Stimulated activated CD4-positive, alpha-beta T cell treated with anti-CD3 and anti-CD28 coated beads, Interleukin-4, amount 100 ng/mL, for 1 hour (primary cell): ENCODE measurements at regions not wholly inside any gene's neighbourhood (a gene's known extent, or its start where the extent isn't known, plus 50 kb on each side); places are given as distances from the start of the nearest gene placed in this dataset.

Source experiments
- DNase-seq: peaks from one replicate; pipeline ENCODE4 v3.0.0-alpha.2; 2020

DNA sequence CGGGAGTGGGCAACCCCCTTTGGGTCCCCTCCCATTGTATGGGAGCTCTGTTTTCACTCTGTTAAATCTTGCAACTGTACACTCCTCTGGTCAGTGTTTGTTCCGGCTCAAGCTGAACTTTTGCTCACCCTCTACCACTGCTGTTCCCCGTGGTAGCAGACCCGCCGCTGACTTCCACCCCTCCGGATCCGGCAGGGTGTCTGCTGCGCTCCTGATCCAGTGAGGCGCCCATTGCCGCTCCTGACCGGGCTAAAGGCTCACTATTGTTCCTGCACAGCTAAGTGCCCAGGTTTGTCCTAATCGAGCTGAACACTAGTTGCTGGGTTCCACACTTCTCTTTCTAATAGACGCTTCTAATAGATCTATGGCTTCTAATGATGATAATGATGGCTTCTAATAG lies 488.6 kb downstream of the MRPL39 start:
- no peak for DNase-seq

DNA sequence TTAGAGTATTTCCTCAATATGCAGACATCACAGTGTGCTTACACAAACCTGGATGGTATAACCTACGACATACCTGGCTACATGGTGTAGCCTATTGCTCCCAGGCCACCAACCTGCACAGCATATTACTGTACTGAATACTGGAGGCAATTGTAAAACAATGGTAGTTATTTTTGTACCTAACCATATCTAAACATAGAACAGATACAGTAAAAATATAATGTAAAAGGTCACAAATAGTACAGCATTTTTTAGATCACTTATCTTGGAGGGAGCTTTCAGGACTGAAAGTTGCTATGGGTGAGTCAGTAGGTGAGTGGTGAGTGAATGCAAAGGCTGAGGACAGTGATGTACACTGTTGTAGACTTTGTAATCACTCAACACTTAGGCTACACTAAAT lies 492.3 kb downstream of the MRPL39 start:
- no peak for DNase-seq

DNA sequence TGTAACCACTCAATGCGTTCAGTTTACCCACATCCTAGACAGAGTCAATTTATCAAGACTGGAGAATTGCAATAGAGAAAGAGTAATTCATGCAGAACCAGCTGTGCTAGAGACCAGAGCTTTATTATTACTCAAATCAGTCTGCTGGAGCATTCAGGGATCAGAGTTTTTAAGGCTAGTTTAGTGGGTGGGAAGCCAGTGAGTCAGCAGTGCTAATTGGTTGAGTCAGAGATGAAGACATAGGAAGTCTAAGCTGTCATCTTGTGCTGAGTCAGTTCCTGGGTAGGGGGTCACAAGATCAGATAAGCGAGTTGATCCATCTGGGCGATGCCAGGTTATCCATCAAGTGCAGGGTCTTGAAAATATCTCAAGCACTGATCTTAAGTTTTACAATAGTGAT lies 499.6 kb downstream of the MRPL39 start:
- no peak for DNase-seq

DNA sequence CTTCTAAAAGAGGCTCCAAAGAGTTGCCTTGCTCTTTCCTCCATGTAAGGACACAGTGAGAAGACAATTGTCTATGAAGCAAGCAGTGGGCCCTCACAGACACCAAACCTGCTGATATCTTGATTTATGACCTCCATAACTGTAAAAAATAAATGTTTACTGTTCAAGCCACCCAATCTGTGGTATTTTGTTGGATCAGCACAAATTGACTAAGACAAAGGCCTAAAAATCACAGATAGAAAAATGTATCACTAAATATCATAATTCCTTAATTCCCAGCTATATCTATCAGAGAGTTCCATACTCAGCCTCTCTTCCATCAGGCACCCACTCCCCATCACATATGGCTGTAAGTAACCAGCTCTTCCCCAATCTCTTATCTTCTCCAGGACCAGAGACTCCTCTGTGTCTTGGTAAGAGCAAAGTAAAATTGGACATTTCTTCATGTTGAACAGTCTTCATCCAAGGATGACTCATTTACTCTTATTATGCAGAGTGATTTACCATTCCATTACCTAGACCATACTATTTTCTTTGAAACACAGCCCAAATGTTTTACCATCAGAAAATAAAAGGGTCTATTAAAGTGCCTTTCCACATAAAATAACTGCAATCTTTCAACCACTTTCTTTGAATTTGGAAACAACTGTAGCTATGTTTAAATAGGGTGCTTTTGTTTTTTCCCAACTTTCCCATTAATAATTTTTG lies 503.6 kb downstream of the MRPL39 start:
- no peak for DNase-seq

DNA sequence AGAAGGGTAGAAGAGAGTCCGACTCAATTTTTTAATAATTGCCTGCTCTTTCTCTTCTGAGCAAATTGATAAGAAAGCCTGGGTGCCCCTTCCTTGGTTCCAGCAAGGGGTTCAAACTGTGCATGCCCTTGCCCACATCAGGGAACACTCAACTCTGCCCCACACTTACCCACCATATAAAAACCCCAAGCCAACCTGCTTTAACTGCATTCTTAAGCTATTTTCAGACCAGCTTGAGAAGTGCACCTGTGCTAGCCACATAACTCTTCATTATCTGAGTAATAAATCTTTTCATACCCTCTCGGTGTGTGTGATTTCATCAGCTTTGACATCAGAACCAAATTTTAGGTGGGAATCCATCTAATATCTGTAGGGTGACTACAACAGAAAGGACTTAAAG lies 509.6 kb downstream of the MRPL39 start:
- DNase-seq, result no peak

DNA sequence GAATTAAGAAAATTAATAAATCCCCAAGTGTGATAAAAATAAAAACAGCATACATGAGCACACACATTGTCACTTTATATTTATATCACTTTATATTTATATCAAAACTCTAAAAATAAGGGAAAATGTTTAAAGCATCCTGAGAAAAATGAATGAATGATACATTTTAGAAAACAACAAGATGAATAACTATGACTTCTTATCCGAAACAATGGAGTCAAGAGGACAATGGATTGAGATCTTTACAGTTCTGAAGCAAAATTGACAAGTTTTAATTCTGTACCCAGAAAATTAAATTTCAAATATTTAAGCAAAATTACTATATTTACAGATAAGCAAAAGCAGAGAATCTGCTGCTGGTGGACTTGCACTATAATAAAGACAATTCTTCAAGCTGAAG lies 512.6 kb downstream of the MRPL39 start:
- no peak for DNase-seq

DNA sequence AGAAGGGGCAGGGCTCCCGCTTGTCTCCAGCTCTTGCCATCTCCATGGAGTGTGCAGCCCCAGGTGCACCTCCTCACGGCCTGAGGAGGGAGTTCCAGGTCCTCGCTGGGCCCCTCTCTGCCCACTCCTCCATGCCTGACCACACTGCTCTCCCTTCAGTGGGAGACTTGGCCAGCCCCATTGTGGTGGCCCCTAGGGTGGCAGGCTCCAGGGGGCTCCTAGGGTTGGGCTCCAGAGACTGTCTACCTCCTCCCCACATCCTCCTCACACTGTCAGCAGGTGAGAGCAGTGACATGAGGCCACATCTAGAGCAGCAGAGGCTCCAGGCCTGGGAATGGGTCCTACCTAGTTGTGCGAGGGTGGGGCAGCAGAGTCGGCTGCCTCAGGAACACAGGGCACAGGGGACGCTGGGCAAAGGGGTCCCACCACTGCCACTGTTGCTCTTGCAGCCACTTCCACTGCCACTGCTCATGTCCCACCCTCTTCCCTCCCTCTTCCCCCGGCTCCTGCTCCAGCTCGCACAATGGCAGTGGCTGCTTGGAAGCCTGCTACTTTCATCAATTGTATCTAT lies 514.8 kb downstream of the MRPL39 start:
- DNase-seq, result no peak

DNA sequence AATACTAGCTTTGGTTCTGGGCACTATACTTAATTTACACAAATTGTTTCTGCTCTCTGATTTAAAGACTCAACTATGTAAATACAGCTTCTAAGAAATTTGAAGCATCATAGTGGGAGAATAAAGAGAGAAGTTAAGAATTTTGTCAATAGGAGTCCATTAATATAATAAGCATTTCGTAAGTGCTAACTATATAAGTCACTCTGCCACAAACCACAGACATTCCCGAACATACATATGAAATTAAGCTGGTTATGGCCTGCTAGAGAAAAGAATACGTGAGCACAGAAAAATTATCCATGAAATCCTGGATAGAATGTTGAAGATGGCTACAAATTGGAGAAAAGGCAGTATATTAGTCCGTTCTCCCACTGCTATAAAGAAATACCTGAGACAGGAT lies 526.2 kb downstream of the MRPL39 start:
- DNase-seq, result no peak

DNA sequence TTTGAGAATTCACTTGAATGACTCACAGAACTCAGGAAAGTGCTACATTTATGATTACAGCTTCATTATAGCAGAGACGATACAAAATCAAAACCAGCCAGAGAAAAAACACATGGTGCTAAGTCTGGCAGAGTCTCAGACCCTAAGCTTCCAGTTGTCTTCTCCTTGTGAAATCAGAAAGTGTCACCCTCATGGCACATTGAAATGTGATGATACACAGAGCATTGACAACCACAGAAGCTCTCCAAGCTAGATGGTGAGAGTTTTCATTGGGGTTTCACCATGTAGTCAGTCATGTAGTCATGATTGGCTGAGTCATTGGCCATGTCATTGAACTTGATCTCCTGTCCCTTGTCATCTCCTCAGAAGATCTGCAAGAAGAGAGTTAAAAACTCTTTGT lies 526.6 kb downstream of the MRPL39 start:
- no peak for DNase-seq

DNA sequence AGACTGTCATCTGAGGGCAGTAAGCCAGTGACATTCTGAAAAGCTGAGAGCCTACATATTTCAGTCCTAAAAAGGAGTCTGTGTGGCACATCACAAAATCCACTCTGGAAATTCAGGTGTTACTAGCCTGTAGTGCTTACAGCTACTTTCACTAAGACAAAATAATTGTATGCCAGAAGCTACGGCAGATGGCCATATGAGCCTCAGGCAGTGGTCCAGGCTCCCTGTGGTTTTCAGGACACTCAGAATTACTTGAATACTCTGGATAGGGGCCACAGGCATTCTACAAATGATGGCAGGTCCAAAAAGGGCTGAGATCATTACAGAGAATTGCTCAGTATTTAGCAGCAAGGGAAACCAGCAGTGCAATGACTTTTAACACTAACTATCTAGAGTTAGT lies 527.1 kb downstream of the MRPL39 start:
- no peak for DNase-seq

DNA sequence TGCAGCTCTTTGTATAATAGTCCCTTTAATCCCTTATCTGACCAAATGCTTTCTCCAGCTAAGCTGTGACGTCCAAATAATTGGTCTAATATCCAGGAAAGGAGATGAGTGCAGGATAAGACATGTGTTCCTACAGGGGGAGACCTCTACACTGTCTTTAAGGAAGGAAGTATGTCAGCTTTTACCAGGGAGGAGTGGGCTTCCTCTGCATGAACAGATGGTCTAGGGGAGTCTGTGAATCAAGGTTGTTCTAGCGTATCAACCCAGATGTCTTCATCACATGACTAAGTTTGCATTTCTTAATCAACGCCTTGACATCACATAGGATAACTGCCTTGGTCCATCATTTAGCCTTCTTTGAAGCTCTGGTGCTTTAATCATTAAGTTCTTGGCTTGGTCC lies 528.2 kb downstream of the MRPL39 start:
- no peak for DNase-seq

DNA sequence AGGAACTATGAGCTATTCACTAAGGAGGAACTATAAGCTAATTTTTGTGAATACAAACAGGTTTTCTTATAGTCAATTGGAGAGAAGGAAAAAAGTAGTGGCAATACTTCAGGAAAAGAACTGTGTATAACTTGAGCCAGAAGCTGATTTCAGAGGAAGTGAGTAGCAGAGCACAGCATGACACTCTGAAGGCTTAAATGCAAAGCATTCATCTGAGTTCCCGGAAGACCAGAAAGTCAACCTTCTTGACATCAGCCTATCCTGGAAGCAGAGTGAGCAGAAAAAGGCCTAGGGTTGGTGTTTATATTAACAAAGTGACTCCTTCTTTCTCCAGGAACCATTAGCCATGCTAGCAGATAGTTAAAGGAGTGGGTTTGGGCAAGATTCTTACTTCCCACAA lies 545.2 kb downstream of the MRPL39 start:
- no peak for DNase-seq

DNA sequence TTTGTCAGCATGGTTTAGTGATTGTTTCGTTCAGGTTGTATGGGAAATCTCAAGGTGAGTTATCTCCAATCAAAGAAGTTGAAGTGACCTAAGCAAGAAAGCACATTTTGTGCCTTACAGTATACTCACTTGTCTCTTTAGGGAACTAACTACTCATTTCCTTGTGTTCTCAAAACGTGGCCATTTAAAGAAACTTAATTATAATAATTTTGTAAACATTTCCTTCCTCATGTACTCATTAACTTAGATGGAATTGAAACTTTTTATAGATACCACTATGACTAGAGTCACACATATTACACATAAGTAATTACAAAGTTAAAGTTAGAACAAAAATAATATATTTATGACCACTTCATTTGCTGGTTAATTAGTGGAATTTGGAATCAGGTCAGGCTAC lies 552.6 kb downstream of the MRPL39 start:
- DNase-seq, result no peak

DNA sequence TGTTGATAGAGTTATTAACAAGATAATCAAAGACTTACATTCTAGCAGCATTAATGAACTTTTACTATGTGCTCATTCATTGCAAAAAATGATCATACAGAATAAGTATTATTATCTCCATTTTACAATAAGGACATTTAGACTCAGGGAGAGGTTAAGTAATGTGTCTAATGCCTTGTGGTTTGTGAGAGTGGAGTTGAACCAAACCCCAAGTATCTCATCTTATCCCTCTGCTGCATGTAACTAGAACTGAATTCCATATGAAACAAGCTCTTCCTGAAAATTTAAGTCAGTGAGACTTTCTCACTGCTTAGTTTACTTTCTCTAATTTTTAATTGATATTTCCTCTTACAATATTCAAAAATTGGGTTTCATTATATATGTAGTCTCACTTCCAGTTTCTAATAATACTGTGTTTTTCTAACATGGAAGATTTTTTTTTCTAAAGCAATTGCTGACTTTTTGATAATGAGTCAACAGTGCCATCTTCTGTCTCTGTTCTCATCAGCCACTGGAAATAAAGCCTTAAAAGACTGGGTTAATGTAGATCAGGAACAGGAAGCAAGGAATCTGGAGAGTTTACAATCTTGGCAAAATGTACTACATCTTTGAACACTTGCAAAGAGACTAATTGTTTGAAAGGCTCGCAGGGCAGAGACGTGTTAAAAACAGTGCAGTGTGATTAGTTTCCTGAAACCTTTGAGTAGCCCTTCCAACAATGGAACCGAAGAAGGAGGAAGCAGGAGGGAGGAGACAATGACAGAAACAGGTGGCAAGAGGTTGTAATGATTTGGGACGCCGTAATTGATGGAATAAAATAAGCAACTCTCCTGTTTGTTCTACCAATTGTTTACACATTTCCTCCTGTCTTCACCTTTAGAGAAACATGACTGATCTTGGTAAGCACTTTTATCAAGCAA lies 567.6 kb downstream of the MRPL39 start:
- no peak for DNase-seq

DNA sequence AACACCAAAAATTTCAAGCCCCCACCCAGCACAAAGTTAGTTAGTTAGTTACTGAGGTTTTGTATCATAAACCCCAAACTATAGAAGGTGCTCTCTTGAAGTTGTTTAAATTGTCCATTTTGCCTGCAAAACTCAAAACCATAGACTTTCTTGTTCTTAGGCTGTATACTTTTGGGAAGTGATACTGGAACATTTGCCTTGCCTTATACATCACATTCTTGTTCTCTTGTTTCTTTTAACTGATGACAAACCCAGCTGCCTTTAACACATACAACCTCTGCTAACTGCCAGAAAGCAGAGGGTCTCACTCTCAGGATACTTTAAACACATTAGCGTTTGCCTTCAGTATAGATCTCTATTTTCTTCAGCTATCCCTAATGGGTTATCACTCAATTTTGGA lies 570.5 kb downstream of the MRPL39 start:
- no peak for DNase-seq

DNA sequence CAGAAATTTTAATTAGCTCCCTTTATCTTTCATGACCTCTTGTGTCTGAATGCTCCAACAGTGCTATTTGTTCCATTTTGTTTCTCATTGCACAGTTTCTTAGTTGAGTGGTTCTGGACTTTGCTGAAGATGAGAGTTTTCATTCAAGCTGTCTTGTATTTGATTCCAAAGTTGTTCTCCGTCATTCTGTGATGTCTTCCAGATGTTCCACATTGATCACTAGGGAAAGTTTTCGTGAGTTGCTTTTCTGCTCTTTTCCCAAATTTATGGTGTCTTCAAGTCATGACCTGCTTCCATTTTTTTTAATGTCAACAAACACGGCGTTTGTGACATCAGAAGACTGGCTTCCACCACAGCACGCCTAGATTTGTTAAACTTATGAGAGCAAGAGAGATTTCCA lies 575.5 kb downstream of the MRPL39 start:
- no peak for DNase-seq

DNA sequence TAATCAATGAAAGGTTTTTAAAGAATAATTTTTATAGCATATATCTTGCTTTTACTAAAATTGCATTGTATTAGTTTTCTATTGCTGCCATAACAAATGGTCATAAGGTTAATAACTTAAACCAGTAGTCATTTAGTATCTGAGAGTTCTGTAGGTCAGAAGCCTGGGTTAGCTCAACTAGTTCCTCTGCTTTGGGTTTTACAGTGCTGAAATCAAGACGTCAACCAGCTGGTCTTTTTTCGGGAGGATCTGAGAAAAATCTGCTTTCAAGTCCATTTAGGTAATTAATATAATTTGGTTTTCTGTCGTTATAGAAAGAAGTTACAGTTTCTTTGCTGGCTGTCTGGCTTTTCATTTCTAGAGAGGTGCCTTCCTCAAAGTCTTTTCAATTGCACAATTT lies 577.7 kb downstream of the MRPL39 start:
- no peak for DNase-seq

DNA sequence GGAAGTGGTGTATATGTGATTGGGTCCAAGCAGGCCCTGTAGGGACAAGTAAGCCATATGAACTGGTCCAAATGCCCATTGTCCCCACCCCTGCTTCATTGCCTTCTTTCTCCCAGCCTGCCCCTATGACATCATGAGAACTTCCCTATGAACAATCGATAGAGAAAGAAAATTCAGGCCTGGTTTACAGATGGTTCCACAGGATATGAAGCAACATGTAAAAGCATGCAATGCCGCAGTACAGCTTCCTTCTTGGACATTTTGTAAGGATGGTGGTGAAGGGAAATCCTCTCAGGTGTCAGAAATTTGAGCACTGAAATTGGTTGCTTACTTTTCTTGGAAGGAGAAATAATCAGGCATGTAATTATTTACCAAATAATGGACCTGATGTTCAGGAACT lies 581.7 kb downstream of the MRPL39 start:
- DNase-seq, result no peak

DNA sequence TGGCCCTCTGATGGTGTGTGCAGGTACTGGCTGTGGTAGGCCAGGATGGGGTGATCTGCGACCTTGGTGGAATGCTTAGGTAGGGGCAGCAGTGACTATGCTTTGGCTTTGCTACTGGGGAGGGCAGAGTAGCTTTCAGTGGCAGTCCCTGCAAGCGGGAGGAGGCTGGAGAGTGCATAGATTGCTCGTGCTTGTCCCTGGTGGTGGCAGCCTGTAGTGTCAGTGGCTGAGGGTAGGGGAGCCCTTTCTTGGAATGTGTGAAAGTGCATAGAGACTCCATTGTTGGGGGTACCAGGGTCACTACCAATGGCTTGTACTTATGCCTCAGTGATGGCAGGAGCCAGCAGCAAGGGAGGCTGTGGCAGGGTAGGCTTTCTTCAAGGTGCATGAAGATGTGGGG lies 582.6 kb downstream of the MRPL39 start:
- no peak for DNase-seq

DNA sequence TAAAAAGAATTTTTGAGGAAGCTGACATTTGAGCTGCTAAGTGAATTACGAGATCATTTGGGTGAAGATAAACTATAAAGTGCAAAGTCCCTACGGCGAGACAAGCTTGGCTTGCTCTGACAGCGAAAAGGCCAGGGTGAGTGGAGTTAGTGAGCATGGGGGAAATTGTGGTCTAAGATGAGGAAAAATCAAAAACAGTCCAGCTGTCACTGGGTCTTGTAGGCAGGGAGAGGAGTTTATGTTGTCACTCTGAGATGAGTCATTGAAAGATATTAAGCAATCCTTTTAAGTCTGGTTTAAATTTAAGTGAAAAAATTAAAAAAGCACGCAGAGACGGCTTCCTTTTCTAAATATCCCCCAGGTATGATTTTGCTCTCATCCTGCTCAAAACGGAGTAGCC lies 601.9 kb downstream of the MRPL39 start:
- DNase-seq, result no peak

DNA sequence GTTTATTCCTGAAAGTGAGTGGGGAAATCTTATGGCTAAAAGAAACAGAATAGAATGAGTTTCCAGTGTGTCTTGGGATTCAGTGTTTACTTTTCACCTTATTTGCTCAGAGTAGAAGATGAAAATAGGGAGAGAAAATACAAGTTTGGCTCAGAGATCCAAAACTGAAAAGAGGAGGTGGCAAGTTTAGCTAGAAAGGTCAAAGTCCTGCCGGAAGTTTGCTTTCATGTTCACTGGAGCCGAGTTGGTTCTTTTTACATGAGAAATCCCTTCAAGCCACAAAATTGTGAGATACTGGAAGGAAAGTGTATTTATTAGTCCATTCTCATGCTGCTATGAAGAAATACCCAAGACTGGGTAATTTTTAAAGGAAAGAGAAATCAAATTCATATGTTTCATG lies 604.6 kb downstream of the MRPL39 start:
- no peak for DNase-seq

DNA sequence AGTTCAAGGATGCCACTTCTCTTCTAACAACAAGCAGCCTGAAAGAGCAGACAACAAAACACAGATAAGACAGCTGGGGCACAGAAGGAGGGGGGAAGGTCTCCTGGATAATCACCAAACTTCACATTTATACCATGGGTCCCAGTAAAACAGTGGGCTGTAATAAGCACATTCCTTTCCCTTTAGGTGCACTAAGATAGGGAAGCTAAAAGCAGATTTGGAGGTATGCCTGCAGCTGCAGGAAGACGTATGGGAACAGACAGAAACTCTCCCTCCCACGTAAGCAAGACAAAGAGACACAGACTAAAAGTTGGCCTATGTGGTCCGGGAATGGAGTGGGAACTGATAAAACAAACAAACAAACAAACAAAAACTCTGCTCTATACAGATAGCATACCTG lies 612.1 kb downstream of the MRPL39 start:
- DNase-seq, result no peak

DNA sequence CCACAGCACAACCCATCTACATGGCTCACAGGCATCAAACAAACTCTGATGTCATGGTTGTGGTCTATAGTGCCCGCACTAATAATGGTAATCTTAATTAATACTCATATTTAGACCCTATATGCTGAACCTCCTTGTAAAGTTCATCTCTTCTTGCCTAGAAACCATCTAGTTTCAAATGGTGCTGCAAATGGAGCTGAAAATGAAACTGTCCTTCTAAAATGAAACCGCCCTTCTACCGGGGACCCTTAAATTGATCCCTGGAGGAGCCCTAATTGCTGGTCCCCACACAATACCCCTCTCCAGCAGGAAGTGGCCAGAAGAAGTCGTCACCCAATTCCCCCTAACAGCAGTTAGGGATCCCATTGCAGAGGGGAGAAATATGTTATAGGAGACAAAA lies 612.6 kb downstream of the MRPL39 start:
- DNase-seq, result no peak

DNA sequence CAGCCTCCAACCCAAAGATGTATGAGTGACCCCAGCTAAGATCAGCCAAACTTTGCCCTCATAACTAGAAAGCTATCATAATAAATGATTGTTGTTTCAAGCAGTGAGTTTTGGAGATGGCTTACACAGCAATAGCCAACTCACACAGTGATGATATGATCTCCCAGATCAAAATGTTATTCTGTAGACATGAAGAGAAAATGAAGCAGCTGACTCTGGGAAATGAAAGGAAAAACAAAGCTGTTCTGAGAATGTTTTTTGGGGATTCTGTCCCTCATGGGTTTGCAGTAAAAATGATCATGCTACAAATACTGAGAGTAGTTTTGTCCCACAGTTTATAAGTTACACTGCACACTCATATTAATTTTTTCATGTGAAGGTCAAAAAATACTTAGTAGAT lies 617.8 kb downstream of the MRPL39 start:
- DNase-seq, result no peak
